Heart left ventricle (tissue), 16 donors: ENCODE measurements at regions not wholly inside any gene's neighbourhood (a gene's known extent, or its start where the extent isn't known, plus 50 kb on each side); places are given as distances from the start of the nearest gene placed in this dataset.

Experiments used
- ATAC-seq, 4 donors: fragments of 200-7000 bp; cut with Tn5 transposase; one replicate each; pipeline ENCODE4 v1.9.1; 2020 to 2022; ENCODE audit warnings: moderate library complexity in 4 of 4, mild to moderate bottlenecking in 3 of 4, moderate number of reproducible peaks in 1 of 4
- DNase-seq, 5 donors: peaks; one replicate each; pipeline ENCODE4 v3.0.0-alpha.2; 2020
- H3K27ac ChIP-seq, 12 donors: fragments of 200-600 bp; sonication (generic) in 4 of 12; one replicate each; pipeline versions ENCODE4 v1.5.0 to v1.8.0; 2016 to 2022; ENCODE audit warnings: mild to moderate bottlenecking in 2 of 12
- H3K27me3 ChIP-seq, 9 donors: fragments of 200-600 bp; sonication (generic) in 2 of 9; one replicate each; pipeline versions ENCODE4 v1.5.1 to v1.8.0; 2016 to 2022; ENCODE audit warnings: mild to moderate bottlenecking in 3 of 9
- H3K36me3 ChIP-seq, 9 donors: fragments of 200-600 bp; sonication (generic) in 2 of 9; one replicate each; pipeline versions ENCODE4 v1.5.0 to v1.8.0; 2018 to 2022; ENCODE audit warnings: mild to moderate bottlenecking in 2 of 9
- H3K4me1 ChIP-seq, 12 donors: fragments of 200-600 bp; sonication (generic) in 4 of 12; one replicate each; pipeline versions ENCODE4 v1.5.0 to v1.8.0; 2016 to 2022; ENCODE audit warnings: mild to moderate bottlenecking in 3 of 12
- H3K4me3 ChIP-seq, 12 donors: fragments of 200-600 bp; sonication (generic) in 4 of 12; one replicate each; pipeline versions ENCODE4 v1.5.0 to v1.8.0; 2017 to 2022; ENCODE audit warnings: mild to moderate bottlenecking in 9 of 12, moderate library complexity in 4 of 12
- H3K9me3 ChIP-seq, 12 donors: fragments of 200-600 bp; sonication (generic) in 4 of 12; one replicate each; pipeline versions ENCODE4 v1.5.0 to v1.8.0; 2016 to 2022; ENCODE audit warnings: mild to moderate bottlenecking in 1 of 12
- CTCF ChIP-seq, 12 donors: fragments of 200-600 bp; sonication (generic) in 4 of 12; IDR thresholded peaks; one replicate each; pipeline versions ENCODE4 v1.5.0 to v1.8.0; 2018 to 2022; ENCODE audit warnings: antibody characterized with exemption in 12 of 12, mild to moderate bottlenecking in 5 of 12
- POLR2A ChIP-seq, 2 donors: fragments of 450-650 bp; IDR thresholded peaks; one replicate each; pipeline ENCODE4 v1.6.1; 2017; ENCODE audit warnings: antibody characterized with exemption in 2 of 2, mild to moderate bottlenecking in 2 of 2, moderate library complexity in 2 of 2
- WGBS, 4 donors: extraction: QIAGEN DNeasy Blood & Tissue Kit in 2 of 4; methylation state at CpG; one replicate each; pipeline versions ENCODE4 v1.1.5 to v1.1.7; 2013 to 2018; 5-methylcytosine and 5-hydroxymethylcytosine counted together
- intact Hi-C, 10 donors: fragments of 100-400 bp; cut with DNase I; formaldehyde crosslinking; loops; one replicate each; pipeline versions ENCODE4 v1.11.1 to v1.14.2; 2022
- donor health status: ischemic (EF 13 %, LVEDD 7.1; RV severe dilation, severe dysfunction).
- donor health status: healthy with polysubstance abuse.
- donor health status: DM: no; HTN: yes; CAD: no.
- donor health status: DM: no; HTN: no; CAD: no.
- donor health status: ischemic (EF 25% LVEDD 6.9; RV normal size, moderate dysfunction).
- donor health status: ischemic (EF 25% LVEDD 5.7; RV mildly dilated, moderate dysfunction).
- donor health status: healthy.
- donor health status: DM: yes; HTN: yes; CAD: no.
- donor health status: ischemic (EF 35%, LVEDD 5.7; RV mildly dilated, moderate dysfunction).
- donor health status: nonischemic (EF 11% LVEDD 7.7; RV severe dilation, severe dysfunction).
- donor health status: DM: yes; HTN: yes; CAD: no.
- donor health status: PGD.
- donor health status: ischemic (EF 29% LVEDD 5.4; RV normal size, mild dysfunction).
- donor health status: nonischemic (EF 23%, LVEDD 6.1; RV moderate dilation, normal function).

GRCh38 chr7:41821521-41822213, 118.8 kb upstream of the INHBA start:
- WGBS, 4 donors = 65 to 72% (median 68%) methylated on average over 3 of the region's 3 CpGs
- intact Hi-C loops = no loop called here
- H3K27me3 ChIP-seq = no peaks in the 10 kb centered on the region
- H3K4me1 ChIP-seq = peaks cover 0 to 11% (median 0%) of the 10 kb centered on the region in 12 donors
- no peak for ATAC-seq
- TF ChIP-seq CTCF (IDR thresholded peaks at IDR 0.05) (no peak), POLR2A (IDR thresholded peaks at IDR 0.05) (no peak)
- peaks cover 0 to 16% (median 0%) of the 10 kb centered on the region in 12 donors for H3K9me3 ChIP-seq
- H3K36me3 ChIP-seq = no peaks in the 10 kb centered on the region
- no peak overlapping the region for H3K4me3 ChIP-seq
- no peak for DNase-seq
- H3K27ac ChIP-seq = no peak overlapping the region

GRCh38 chr7:41820111-41820671, 117.3 kb upstream of the INHBA start:
- H3K27ac ChIP-seq = no peak overlapping the region
- no peak for DNase-seq

GRCh38 chr7:41819645-41820044, 116.8 kb upstream of the INHBA start:
- WGBS, 4 donors = 94 to 98% (median 96%) methylated on average over 1 of the region's 1 CpG
- intact Hi-C loops = no loop called here
- TF ChIP-seq CTCF (IDR thresholded peaks at IDR 0.05) = no peak
- TF ChIP-seq POLR2A (IDR thresholded peaks at IDR 0.05) = no peak

More at GRCh38 chr7:41820111-41820671, 117.3 kb upstream of the INHBA start:
- Histone ChIP-seq H3K36me3 (no peaks in the 10 kb centered on the region), H3K4me1 (peaks cover 0 to 11% (median 0%) of the 10 kb centered on the region in 12 donors), H3K27me3 (no peaks in the 10 kb centered on the region), H3K4me3 (no peak overlapping the region), H3K9me3 (peaks cover 0 to 16% (median 0%) of the 10 kb centered on the region in 12 donors)
- TF ChIP-seq POLR2A (IDR thresholded peaks at IDR 0.05) (no peak), CTCF (IDR thresholded peaks at IDR 0.05) (no peak)
- intact Hi-C loops = no loop called here
- ATAC-seq = no peak
- WGBS, 4 donors = 74 to 96% (median 87%) methylated on average over 2 of the region's 2 CpGs

GRCh38 chr7:41818765-41819398, 116.0 kb upstream of the INHBA start:
- intact Hi-C loops = no loop called here
- peaks cover 0 to 11% (median 0%) of the 10 kb centered on the region in 12 donors for H3K4me1 ChIP-seq
- ATAC-seq = no peak
- 63 to 84% (median 77%) methylated on average over 1 of the region's 1 CpG for WGBS, 4 donors
- H3K36me3 ChIP-seq = no peaks in the 10 kb centered on the region
- H3K27ac ChIP-seq = no peak overlapping the region
- no peak for DNase-seq
- H3K9me3 ChIP-seq = peaks cover 0 to 16% (median 0%) of the 10 kb centered on the region in 12 donors
- no peaks in the 10 kb centered on the region for H3K27me3 ChIP-seq
- no peak for TF ChIP-seq POLR2A (IDR thresholded peaks at IDR 0.05)
- no peak for TF ChIP-seq CTCF (IDR thresholded peaks at IDR 0.05)
- H3K4me3 ChIP-seq = no peak overlapping the region

More at GRCh38 chr7:41819645-41820044, 116.8 kb upstream of the INHBA start:
- ATAC-seq = no peak
- H3K4me3 ChIP-seq = no peak overlapping the region
- H3K9me3 ChIP-seq = peaks cover 0 to 16% (median 0%) of the 10 kb centered on the region in 12 donors
- DNase-seq = no peak
- peaks cover 0 to 11% (median 0%) of the 10 kb centered on the region in 12 donors for H3K4me1 ChIP-seq
- no peaks in the 10 kb centered on the region for H3K36me3 ChIP-seq
- no peak overlapping the region for H3K27ac ChIP-seq
- H3K27me3 ChIP-seq = no peaks in the 10 kb centered on the region
